GM19240 (cell line): ENCODE measurements at regions not wholly inside any gene's neighbourhood (a gene's known extent, or its start where the extent isn't known, plus 50 kb on each side); places are given as distances from the start of the nearest gene placed in this dataset.

Experiments
- DNase-seq: peaks from one replicate; pipeline ENCODE4 v3.0.0; 2011; ENCODE audit warnings: low spot score; ENCODE audit not compliant: insufficient read length

DNA sequence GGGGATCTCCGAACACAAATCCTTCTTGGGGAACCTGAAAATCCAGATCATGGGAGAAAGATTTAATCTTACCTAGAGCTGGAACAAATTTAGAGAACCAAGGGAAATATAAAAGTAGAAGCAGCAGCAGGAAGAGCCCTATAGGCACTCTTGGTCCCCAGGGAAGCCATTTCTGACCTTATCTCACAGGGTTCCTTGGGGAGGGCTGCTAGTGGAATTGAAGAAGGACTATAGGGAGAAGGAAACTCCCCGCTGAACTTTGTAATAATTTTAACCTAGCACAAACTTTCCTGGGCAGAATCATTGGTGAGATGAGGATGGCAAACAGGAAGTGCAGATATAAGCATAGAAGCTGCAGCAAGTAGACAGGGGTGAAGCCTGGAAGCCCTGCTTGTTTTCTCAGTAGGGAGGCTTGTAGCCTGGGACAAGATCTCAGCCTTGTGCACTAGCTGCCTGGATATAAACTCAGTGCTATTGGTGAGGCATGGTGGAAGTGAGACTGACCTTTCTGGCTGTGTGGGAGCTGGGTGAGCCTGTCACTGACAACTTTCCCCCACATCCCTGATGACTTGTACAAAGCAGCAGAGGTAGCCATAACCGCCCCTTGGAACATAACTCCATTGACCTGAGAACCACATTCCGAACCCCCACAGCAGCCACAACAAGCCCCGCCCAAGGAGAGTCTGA is 343.0 kb upstream of the TGFBR2 start:
- DNase-seq, result no peak

- DNase-seq, result no peak
Measured at GRCh38 chr3:30263925-30264313, 342.5 kb upstream of the TGFBR2 start.

DNA sequence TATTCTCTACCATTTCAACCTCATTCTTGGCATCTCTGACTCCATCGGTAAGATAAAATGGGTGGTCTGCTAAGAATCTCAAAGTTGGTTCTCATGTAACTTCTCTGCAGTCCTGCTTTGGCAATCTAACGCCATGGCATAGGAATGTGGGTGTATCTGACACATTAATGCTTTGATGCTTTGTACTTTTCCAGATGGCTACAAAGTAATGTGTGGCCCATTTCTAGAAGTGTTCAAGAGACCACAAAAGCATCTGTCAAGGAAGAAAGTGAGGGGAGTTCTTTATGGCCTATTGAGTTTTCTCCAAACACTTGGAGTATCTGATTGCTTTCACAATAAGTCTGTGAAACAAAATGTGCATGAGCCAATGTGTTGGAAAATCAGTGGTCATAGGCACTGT is 339.9 kb upstream of the TGFBR2 start:
- no peak for DNase-seq

DNA sequence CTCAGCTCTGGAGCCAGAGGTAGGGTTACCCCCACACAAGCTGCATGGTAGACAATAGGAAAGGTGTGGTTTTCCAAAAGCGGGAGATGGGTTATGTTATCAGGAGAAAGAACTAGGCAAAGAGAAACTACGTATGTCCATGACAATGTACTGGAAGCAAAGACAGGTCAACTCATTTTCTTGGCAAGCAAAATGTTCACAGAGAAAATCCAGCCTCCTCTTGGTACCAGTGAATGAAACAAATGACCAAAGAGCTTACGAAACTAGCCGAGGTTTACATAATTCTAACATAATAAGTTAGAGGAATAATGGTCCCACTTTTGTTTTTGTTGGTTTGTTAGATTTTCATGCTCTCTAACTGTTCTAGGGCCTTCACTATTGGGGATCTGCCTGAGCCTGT is 338.1 kb upstream of the TGFBR2 start:
- DNase-seq, result no peak

- no peak for DNase-seq
Measured at GRCh38 chr3:30269751-30270445, 336.5 kb upstream of the TGFBR2 start.

- no peak for DNase-seq
Measured at GRCh38 chr3:30271781-30272180, 334.6 kb upstream of the TGFBR2 start.

DNA sequence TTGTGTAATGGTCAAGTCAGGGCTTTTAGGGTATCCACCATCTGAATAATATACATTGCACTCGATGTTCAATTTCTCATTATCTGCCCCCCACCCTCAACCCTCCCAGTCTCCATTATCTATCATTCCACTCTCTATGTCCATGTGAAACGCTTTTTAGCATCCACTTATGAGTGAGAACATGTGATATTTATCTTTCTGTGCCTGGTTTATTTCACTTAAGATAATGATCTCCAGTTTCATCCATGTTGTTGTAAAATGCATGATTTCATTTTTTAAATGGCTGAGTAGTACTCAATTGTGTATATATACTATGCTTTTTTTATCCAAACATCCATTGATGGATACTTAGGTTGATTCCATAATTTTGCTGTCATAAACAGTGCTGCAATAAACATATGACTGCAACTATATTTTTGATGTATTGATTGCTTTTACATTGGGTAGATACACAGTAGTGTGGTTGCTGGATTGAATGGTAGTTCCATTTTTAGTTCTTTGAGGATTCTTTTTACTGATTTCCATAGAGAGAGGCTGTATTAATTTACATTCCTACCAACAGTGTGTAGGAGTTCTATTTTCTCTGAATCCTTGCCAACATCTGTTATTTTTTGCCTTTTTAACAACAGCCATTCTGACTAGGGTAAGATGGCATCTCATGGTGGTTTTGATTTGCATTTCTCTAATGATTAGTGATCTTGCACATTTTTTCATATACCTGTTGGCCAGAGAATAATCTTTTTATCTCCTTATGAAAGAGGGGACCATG is 332.9 kb upstream of the TGFBR2 start:
- no peak for DNase-seq

DNA sequence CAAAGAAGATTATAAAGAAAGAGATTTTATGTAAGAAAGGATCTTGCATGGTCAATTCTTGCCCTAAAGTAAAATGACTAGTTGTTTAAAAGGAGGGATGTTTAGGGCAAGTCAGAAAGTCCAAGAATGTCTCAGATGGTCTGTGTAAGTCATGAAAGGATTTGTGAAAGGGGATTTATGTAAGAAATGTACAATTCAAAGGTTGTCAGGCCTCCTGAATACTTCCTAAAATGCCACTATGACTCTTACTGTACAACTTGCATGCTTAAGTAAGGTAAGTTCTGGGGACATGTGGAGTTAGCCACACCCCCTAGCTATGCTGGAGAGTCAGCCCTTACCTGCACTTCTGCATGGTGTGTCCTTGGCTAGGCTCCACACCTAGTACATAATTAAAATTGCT is 328.9 kb upstream of the TGFBR2 start:
- DNase-seq, result no peak

DNA sequence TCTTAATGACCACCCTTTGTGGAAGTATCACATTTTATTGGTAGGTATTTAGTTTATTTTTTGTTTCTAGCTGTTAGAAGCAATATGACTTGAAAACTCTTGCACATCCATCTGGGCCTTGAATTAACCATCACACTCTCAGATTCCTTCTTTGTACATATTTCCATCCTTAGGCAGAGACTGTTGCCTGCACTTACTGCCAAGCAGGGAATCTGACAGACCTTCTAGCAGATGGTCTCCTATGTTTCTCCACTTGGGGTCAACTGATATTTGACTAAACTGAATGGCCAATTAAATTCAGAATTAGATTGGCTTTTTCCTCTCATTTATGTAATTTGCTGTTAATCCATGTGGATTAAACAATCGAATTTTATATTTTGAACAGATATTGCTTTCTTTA is 324.9 kb upstream of the TGFBR2 start:
- no peak for DNase-seq

- no peak for DNase-seq
Measured at GRCh38 chr3:30282154-30282696, 324.2 kb upstream of the TGFBR2 start.

DNA sequence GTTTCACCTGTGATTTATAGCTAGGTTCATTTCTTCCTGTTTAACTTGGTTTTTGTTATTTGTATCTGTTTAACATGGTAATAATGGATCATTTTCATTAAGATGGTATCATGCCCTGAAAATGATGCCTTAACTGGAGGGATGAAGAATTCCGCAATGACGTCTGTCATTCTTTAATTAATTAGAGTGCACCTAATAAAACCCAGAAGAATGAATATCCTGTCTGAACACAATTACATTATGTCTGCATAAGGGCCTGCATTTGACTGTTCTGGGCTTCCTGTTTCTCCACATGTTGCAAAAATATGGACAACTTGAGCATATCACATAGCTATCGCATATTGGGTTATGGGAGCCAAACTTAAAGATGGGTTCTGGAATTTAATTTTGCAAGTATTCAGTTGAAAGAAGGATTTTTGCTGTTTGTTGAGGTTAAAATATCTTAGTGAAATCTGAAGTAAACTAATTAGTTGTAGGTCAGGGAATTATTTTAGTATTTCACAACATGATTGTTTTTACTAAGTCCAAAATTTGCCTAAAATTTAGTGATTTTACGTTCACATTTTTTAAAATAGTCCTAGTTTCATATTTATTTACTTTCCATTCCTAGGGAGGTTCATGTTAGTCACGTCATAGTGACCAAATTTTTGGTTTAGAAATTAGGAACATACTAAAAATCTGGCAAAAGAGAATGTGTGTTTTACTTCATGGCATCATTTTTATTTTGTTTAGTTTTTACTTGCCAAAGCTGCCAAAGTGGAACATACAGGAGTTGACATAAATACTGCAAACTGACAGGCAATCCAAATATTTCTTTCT is 321.0 kb upstream of the TGFBR2 start:
- no peak for DNase-seq

- no peak for DNase-seq
Measured at GRCh38 chr3:30286007-30286669, 320.3 kb upstream of the TGFBR2 start.

DNA sequence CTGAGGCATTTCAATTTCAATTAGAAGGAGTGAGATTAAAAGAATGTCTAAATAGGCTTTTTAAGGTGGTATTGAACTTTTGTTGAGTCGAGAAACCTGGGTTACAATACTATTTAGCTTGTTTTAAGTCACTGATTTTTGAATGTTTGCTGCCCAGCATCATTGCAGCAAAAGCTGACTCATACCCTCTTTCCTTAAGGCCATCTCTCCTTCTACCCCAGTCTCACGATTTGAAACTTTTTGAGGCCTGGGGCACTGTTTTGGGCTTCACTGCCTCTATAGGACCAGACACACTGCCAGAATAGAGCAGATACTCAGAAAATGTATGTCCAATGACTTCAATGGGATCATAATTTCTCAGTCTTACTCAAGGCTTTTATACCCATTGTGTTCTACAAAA is 319.6 kb upstream of the TGFBR2 start:
- no peak for DNase-seq

- no peak for DNase-seq
Measured at GRCh38 chr3:30288830-30289229, 317.6 kb upstream of the TGFBR2 start.

DNA sequence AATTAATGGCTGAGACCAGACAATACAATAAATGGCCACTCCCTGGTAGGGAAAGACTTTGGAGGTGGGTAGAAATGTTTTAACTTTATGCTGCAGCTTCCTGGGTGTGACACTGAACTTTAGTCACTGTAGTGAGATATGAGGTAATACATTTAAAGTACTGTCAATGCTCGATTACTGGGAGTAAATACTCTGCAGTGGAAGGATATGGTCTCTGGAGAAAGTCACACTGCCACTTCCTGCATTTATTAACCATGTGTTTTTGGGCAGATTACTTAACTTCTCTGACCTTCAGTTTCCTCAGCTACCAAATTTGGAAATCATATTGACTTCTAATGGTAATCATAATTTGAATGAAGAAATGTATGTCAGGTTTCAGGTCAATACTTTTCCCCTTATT is 317.1 kb upstream of the TGFBR2 start:
- no peak for DNase-seq

DNA sequence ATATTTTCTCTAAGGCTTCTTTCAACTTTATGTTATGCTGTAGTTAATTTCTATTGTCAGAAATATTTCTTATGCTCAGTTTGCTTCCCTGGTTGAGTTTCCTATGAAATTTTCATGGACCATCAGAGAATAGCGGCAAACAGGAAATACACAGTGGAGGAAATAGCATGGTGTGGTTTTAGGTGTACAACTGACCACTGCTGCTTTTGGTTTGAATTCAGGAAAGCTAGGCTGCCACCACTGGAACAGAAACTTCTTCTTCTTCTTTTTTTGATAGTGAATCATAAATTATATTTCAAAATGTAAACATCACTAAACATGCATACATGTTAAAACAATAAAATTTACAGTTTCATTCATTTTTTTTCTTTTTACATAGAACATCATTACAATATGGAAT is 316.6 kb upstream of the TGFBR2 start:
- DNase-seq, result no peak

DNA sequence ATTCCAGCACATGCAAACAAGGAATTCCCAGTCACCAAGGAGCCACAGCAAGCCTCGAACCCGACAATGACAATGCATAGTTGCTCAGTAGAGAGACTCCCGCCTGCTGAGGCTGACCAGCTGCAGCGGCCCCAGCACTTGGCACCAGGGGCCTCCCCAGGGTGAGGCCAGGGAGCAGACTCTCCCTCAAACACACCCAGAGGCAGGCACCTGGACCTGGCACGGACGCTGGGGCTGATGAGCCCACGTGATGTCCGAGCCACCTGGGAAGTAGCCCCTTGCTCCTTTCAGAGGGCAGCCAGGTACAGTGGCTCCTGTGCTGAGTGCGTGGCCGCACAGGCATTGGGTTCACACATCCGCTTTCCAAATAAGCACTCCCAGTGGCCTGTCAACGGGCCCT is 315.9 kb upstream of the TGFBR2 start:
- no peak for DNase-seq

- no peak for DNase-seq
Measured at GRCh38 chr3:30292192-30292893, 314.1 kb upstream of the TGFBR2 start.

- no peak for DNase-seq
Measured at GRCh38 chr3:30293621-30294240, 312.7 kb upstream of the TGFBR2 start.

GRCh38 chr3:30294241-30294667 is 312.1 kb upstream of the TGFBR2 start:
- DNase-seq, result no peak
